Ishikawa (cell line): ENCODE measurements at regions not wholly inside any gene's neighbourhood (a gene's known extent, or its start where the extent isn't known, plus 50 kb on each side); places are given as distances from the start of the nearest gene placed in this dataset.

Source experiments
- CEBPB ChIP-seq: IDR thresholded peaks from 2 replicates; pipeline ENCODE4 v1.6.1; 2012
- CREB1 ChIP-seq: IDR thresholded peaks from 2 replicates; pipeline ENCODE4 v1.6.1; 2012; ENCODE audit warnings: low read depth
- EGR1 ChIP-seq: IDR thresholded peaks from 2 replicates; pipeline ENCODE4 v1.6.1; 2012
- EP300 ChIP-seq: IDR thresholded peaks from 2 replicates; pipeline ENCODE4 v1.6.1; 2012; ENCODE audit warnings: borderline replicate concordance
- FOXM1 ChIP-seq: IDR thresholded peaks from 2 replicates; pipeline ENCODE4 v1.6.1; 2012; ENCODE audit warnings: low read depth, borderline replicate concordance
- MAX ChIP-seq: IDR thresholded peaks from 2 replicates; pipeline ENCODE4 v1.6.1; 2012
- NFIC ChIP-seq: IDR thresholded peaks from 2 replicates; pipeline ENCODE4 v1.6.1; 2012
- RAD21 ChIP-seq: IDR thresholded peaks from 2 replicates; pipeline ENCODE4 v1.6.1; 2012; ENCODE audit warnings: low read depth
- REST ChIP-seq: IDR thresholded peaks from 2 replicates; pipeline ENCODE4 v1.6.1; 2012; ENCODE audit warnings: low read depth, mild to moderate bottlenecking
- TAF1 ChIP-seq: IDR thresholded peaks from 2 replicates; pipeline ENCODE4 v1.6.1; 2012; ENCODE audit warnings: low read depth, mild to moderate bottlenecking
- TCF12 ChIP-seq: IDR thresholded peaks from 2 replicates; pipeline ENCODE4 v1.6.1; 2012; ENCODE audit warnings: low read depth
- TEAD4 ChIP-seq: IDR thresholded peaks from 2 replicates; pipeline ENCODE4 v1.6.1; 2012
- USF1 ChIP-seq: IDR thresholded peaks from 2 replicates; pipeline ENCODE4 v1.6.1; 2012
- YY1 ChIP-seq: IDR thresholded peaks from 2 replicates; pipeline ENCODE4 v1.6.1; 2012; ENCODE audit warnings: low read depth
- ZBTB7A ChIP-seq: IDR thresholded peaks from 2 replicates; pipeline ENCODE4 v1.6.1; 2012; ENCODE audit warnings: low read depth

- no peak for TF ChIP-seq FOXM1
- TF ChIP-seq TEAD4 = no peak
- TF ChIP-seq USF1 = no peak
Observed at GRCh38 chr12:5294274-5295070, 137.4 kb upstream of the NTF3 start.

- TF ChIP-seq NFIC (no peak), USF1 (no peak), EP300 (no peak), MAX (no peak), RAD21 (no peak), TEAD4 (no peak), TCF12 (no peak), FOXM1 (no peak), CEBPB (no peak), TAF1 (no peak), REST (no peak)
Observed at GRCh38 chr12:5295151-5295550, 136.8 kb upstream of the NTF3 start.

GRCh38 chr12:5295996-5296395 is 135.9 kb upstream of the NTF3 start:
- no peak for TF ChIP-seq TAF1
- TF ChIP-seq ZBTB7A = no peak
- no peak for TF ChIP-seq CREB1
- TF ChIP-seq MAX = no peak
- no peak for TF ChIP-seq YY1
- TF ChIP-seq CEBPB = no peak
- TF ChIP-seq TEAD4 = no peak
- no peak for TF ChIP-seq REST

GRCh38 chr12:5301539-5301938 is 130.4 kb upstream of the NTF3 start:
- no peak for TF ChIP-seq REST
- TF ChIP-seq ZBTB7A = no peak
- TF ChIP-seq EGR1 = no peak
- TF ChIP-seq RAD21 = no peak
- TF ChIP-seq TCF12 = no peak
- no peak for TF ChIP-seq TAF1
- no peak for TF ChIP-seq FOXM1
- no peak for TF ChIP-seq USF1
- no peak for TF ChIP-seq CEBPB
- no peak for TF ChIP-seq NFIC
- TF ChIP-seq MAX = no peak
- TF ChIP-seq EP300 = no peak
- TF ChIP-seq CREB1 = no peak
- TF ChIP-seq YY1 = no peak
- no peak for TF ChIP-seq TEAD4
